Transverse colon (tissue), 3 donors: ENCODE measurements at regions not wholly inside any gene's neighbourhood (a gene's known extent, or its start where the extent isn't known, plus 50 kb on each side); places are given as distances from the start of the nearest gene placed in this dataset.

Source experiments
- CTCF ChIP-seq, 5 experiments: fragments of 200-600 bp in 3 of 5; fragments of 450-650 bp in 2 of 5; sonication (generic) in 3 of 5; IDR thresholded peaks; 1 replicate in 2 of 5; 2 replicates in 3 of 5; pipeline ENCODE4 v1.5.1; 2016 to 2017; ENCODE audit warnings: antibody characterized with exemption in 5 of 5, inconsistent platforms in 3 of 5, mild to moderate bottlenecking in 2 of 5, moderate library complexity in 1 of 5
- POLR2A ChIP-seq: fragments of 450-650 bp; IDR thresholded peaks from one replicate; pipeline ENCODE4 v1.6.1; 2016; ENCODE audit warnings: antibody characterized with exemption, mild to moderate bottlenecking, moderate library complexity

DNA sequence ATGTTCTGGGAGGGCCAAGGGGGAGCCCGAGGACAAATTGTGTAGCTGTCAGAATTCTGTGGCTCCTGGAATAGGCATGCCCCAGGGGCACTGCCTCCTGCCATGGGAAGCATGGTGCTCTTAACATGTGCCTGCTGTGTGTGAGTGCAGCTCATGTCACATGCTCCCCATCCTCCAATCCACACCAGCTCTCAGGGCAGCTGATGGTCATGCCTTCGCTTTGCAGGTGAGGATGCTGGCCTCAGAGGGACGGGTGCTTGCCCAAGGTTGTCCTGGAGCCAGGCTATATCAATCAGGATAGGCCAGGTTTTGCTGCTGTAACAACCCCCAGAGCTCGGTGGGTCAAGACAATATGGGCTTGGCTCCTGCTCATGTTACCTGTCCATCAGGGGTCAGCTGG, 303.4 kb downstream of the RPS24 start:
- TF ChIP-seq CTCF (IDR thresholded peaks at IDR 0.05) (no peak), POLR2A (no peak)
